ENCODE measurements at regions not wholly inside any gene's neighbourhood (a gene's known extent, or its start where the extent isn't known, plus 50 kb on each side); places are given as distances from the start of the nearest gene placed in this dataset.

- TF ChIP-seq, protein P1, sequence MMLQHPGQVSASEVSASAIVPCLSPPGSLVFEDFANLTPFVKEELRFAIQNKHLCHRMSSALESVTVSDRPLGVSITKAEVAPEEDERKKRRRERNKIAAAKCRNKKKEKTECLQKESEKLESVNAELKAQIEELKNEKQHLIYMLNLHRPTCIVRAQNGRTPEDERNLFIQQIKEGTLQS (IDR thresholded peaks at IDR 0.05; ENCODE audit: insufficient read depth, low read depth, low read length): no peak
- no peak for TF ChIP-seq RNF2 (IDR thresholded peaks at IDR 0.05; ENCODE audit: borderline replicate concordance, low read depth, low read length, missing control alignments, poor library complexity, severe bottlenecking)
- TF ChIP-seq HDAC6 (IDR thresholded peaks at IDR 0.05; ENCODE audit: low read depth, low read length): no peak
- no peak for TF ChIP-seq CBX8 (IDR thresholded peaks at IDR 0.05; ENCODE audit: borderline replicate concordance, low read depth, low read length)
- no peak for TF ChIP-seq GTF2F1 (IDR thresholded peaks at IDR 0.05; ENCODE audit: borderline replicate concordance, low read depth, low read length)
- no peak for TF ChIP-seq CHD1 (IDR thresholded peaks at IDR 0.05; ENCODE audit: low read depth, low read length)
These were observed 153.7 kb downstream of the AACS start (continued) for GRCh38 chr12:125218952-125219351.
